ENCODE measurements at regions not wholly inside any gene's neighbourhood (a gene's known extent, or its start where the extent isn't known, plus 50 kb on each side); places are given as distances from the start of the nearest gene placed in this dataset.
"Not testable (repeated sequence)": the region's sequence is repeated elsewhere in the genome, so short reads cannot be mapped to it uniquely, and the experiment has no call there.

DNA sequence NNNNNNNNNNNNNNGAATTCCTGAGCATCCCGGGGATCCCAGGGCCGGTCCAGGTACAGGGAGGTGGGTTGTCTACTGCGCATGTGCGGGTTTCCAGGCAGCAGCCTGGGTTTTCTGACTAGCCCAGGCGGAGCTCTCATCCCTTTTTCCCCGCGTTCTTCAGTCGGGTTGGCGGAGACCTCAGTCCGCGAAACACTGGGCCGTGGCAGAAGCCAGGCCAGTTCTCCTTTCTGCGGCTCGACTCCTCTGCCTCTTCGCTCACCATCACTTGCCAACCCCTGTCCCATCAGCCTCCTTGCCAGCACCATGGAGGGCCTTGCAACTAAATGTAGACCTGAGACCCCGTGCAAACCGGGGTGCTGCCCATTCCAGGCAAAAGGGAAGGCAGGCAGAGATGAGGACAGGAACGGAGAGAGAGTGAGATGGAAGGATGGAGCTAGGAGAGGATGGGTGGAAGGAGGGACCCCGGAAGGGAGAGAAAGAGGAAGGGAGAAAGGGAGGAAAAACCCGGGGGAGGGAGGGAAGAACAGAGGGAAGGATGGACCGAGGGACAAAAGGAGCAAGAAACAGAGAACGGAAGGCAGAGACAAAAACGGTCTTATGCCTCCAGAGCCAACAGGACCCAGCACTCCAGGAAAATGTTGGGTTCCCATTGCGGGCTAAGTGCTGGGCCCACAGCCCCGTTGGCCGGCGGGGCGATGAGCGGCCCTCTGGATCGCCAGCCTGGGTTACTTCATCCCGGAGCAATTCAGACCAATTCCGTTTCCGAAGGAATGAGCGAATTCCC is 445.4 kb upstream of the DEFB115 start:
- CTCF ChIA-PET = no interaction called here
- intact Hi-C loops (cut with DNase I, micrococcal nuclease) = no loop called here
- peak; percentile 29 for DNase-seq
- Mint-ChIP-seq H3K36me3 (ENCODE audit: low read depth) (peaks cover 3% of the 10 kb centered on the region), H3K27me3 (peaks cover 2% of the 10 kb centered on the region), H3K4me1 (no peaks in the 10 kb centered on the region), H3K27ac (no peak overlapping the region), H3K9me3 (ENCODE audit: low read depth) (peaks cover 14% of the 10 kb centered on the region), H3K4me3 (no peak overlapping the region)
- POLR2A ChIA-PET = no interaction called here
- ATAC-seq = no peak

- Mint-ChIP-seq H3K9me3 (ENCODE audit: low read depth) (peaks cover 14% of the 10 kb centered on the region), H3K36me3 (ENCODE audit: low read depth) (peaks cover 3% of the 10 kb centered on the region), H3K27ac (no peak overlapping the region), H3K4me1 (no peaks in the 10 kb centered on the region), H3K27me3 (peaks cover 2% of the 10 kb centered on the region), H3K4me3 (no peak overlapping the region)
- intact Hi-C loops (cut with DNase I, micrococcal nuclease) = no loop called here
- ChIA-PET CTCF (no interaction called here), POLR2A (no interaction called here)
- ATAC-seq (no peak), DNase-seq (no peak)
Observed at GRCh38 chr20:30812739-30813411, 444.6 kb upstream of the DEFB115 start.

- DNase-seq; H3K27me3 Mint-ChIP-seq; H3K27ac Mint-ChIP-seq; ATAC-seq; intact Hi-C loops (cut with DNase I, micrococcal nuclease); H3K4me3 Mint-ChIP-seq; POLR2A ChIA-PET; H3K4me1 Mint-ChIP-seq; H3K36me3 Mint-ChIP-seq (ENCODE audit: low read depth); CTCF ChIA-PET: not testable (repeated sequence)
- H3K9me3 Mint-ChIP-seq (ENCODE audit: low read depth) = peaks cover 14% of the 10 kb centered on the region
Observed at GRCh38 chr20:30813412-30814311, 443.8 kb upstream of the DEFB115 start.

GRCh38 chr20:30814312-30814639 is 443.2 kb upstream of the DEFB115 start:
- ATAC-seq, H3K27me3 Mint-ChIP-seq: not testable (repeated sequence)

DNA sequence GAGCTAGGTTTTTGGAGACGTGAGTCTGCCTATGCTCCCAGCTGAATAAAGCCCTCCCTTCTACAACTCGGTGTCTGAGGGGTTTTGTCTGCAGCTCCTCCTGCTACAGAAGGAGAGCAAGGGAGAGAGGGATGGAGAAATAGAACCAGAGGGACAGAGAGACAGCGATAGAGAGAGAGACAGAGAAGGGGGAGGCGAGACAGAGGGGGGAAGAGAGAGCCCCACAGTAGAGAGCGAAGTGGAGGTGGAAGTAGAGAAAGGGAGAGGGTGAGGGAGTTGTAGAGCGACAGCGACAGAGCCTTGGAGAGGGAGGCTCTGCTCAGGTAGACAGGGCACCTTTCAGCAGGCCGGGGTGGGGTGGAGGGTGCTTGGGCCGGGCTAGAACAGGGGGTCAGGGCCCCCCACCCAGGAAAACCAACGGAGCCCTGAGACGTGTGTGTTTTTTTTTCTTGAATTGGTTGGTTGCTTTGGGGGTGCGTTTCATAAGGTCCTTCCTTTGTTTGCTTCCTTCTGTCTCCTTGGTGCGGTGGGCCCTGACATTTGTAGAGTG is 442.4 kb upstream of the DEFB115 start:
- POLR2A ChIA-PET; CTCF ChIA-PET; H3K4me3 Mint-ChIP-seq; H3K4me1 Mint-ChIP-seq; DNase-seq; H3K27ac Mint-ChIP-seq; H3K27me3 Mint-ChIP-seq; ATAC-seq; H3K36me3 Mint-ChIP-seq (ENCODE audit: low read depth); intact Hi-C loops (cut with DNase I, micrococcal nuclease): not testable (repeated sequence)
- H3K9me3 Mint-ChIP-seq (ENCODE audit: low read depth) = peaks cover 14% of the 10 kb centered on the region

More at GRCh38 chr20:30814312-30814639, 443.2 kb upstream of the DEFB115 start:
- CTCF ChIA-PET; H3K4me1 Mint-ChIP-seq; H3K27ac Mint-ChIP-seq; H3K4me3 Mint-ChIP-seq; POLR2A ChIA-PET; intact Hi-C loops (cut with DNase I, micrococcal nuclease); DNase-seq; H3K36me3 Mint-ChIP-seq (ENCODE audit: low read depth): not testable (repeated sequence)
- H3K9me3 Mint-ChIP-seq (ENCODE audit: low read depth) = peaks cover 14% of the 10 kb centered on the region

DNA sequence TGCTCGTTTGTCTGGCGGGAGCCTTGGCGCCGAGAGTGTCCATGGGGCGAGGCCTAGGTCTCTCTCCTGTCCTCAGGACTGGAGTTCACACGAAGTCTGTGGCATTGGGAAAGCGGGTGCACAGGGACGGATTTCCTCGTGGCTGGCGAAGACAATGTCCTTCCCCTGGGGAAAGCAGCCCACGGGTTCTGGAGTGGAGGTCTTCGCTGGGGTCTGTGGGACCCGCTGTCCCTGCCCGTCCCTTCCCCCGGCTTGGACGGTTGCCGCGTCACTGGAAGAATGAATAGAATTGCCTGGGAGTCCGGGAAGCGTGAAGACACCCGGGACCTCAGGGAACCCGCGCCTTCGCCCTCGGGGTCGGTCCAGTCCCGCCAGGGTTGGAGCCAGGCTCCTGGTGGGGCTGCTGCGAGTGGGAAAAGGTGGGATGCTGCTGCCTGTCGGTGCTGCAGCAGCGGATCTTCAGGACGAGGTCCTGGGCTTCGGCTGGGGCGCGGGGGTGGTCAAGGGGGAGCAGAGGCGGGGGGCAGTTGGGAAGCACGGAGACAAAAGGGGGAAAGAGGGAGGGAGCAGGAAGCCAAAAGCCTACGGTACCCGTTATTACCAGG is 441.8 kb upstream of the DEFB115 start:
- Mint-ChIP-seq H3K4me3 (no peak overlapping the region), H3K36me3 (ENCODE audit: low read depth) (peaks cover 3% of the 10 kb centered on the region), H3K27ac (no peak overlapping the region), H3K27me3 (peaks cover 2% of the 10 kb centered on the region), H3K4me1 (no peaks in the 10 kb centered on the region), H3K9me3 (ENCODE audit: low read depth) (peaks cover 14% of the 10 kb centered on the region)
- POLR2A ChIA-PET = no interaction called here
- no peak for DNase-seq
- CTCF ChIA-PET = no interaction called here
- no peak for ATAC-seq
- intact Hi-C loops (cut with DNase I, micrococcal nuclease) = no loop called here

DNA sequence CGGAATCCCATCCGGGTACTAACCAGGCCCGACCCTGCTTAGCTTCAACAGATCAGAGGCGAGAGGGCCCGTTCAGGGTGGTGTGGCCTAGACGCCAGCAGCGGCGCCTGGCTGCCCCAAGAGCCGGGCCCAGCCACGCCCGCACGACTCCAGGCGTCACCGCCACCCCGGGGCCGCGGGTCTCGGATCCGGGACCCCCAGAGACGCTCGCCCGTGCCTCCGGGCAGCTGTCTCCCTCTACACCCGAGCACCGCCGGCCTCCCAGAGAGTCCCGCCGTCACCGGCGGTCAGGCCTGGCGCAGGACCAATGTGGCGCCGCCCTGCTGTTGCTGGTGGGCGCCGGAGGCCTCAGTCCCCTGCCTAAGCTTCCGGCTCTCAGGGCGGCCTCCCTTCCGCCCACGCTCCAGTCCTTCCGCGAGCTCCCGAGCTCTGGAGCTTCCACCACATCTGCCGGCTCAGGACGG is 441.2 kb upstream of the DEFB115 start:
- no peaks in the 10 kb centered on the region for H3K4me1 Mint-ChIP-seq
- POLR2A ChIA-PET = no interaction called here
- peaks cover 3% of the 10 kb centered on the region for H3K36me3 Mint-ChIP-seq (ENCODE audit: low read depth)
- DNase-seq = no peak
- H3K4me3 Mint-ChIP-seq = no peak overlapping the region
- intact Hi-C loops (cut with DNase I, micrococcal nuclease) = no loop called here
- peaks cover 2% of the 10 kb centered on the region for H3K27me3 Mint-ChIP-seq
- ATAC-seq = no peak
- CTCF ChIA-PET = no interaction called here
- peaks cover 14% of the 10 kb centered on the region for H3K9me3 Mint-ChIP-seq (ENCODE audit: low read depth)
- H3K27ac Mint-ChIP-seq = no peak overlapping the region

GRCh38 chr20:30821615-30822014 is 435.8 kb upstream of the DEFB115 start:
- H3K4me1 Mint-ChIP-seq; H3K27ac Mint-ChIP-seq; H3K27me3 Mint-ChIP-seq; ATAC-seq; H3K36me3 Mint-ChIP-seq (ENCODE audit: low read depth); DNase-seq; intact Hi-C loops (cut with DNase I, micrococcal nuclease); POLR2A ChIA-PET; CTCF ChIA-PET; H3K9me3 Mint-ChIP-seq (ENCODE audit: low read depth); H3K4me3 Mint-ChIP-seq: not testable (repeated sequence)

DNA sequence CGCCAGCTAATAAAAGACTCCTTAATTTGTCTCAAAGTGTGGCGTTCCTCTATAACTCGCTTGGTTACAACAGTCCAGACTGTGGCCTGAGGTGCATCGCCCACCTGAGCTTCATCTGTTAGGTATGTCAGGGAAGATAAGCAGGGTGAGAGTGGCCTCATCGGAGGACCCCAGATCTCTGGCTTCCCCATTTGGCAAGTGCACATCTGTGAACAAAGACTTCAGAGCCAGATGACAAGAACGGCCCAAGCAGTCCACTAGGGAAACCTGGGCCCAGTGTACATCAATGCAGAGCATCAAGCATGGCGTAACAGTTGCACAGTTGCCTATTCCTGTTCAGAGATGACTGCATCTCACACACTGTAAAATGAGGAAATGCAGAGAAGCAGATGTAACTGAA is 432.8 kb upstream of the DEFB115 start:
- H3K4me3 Mint-ChIP-seq; H3K27me3 Mint-ChIP-seq; CTCF ChIA-PET; ATAC-seq; intact Hi-C loops (cut with DNase I, micrococcal nuclease); H3K36me3 Mint-ChIP-seq (ENCODE audit: low read depth); POLR2A ChIA-PET; H3K4me1 Mint-ChIP-seq; H3K27ac Mint-ChIP-seq; DNase-seq: not testable (repeated sequence)
- H3K9me3 Mint-ChIP-seq (ENCODE audit: low read depth) = peaks cover 12% of the 10 kb centered on the region

DNA sequence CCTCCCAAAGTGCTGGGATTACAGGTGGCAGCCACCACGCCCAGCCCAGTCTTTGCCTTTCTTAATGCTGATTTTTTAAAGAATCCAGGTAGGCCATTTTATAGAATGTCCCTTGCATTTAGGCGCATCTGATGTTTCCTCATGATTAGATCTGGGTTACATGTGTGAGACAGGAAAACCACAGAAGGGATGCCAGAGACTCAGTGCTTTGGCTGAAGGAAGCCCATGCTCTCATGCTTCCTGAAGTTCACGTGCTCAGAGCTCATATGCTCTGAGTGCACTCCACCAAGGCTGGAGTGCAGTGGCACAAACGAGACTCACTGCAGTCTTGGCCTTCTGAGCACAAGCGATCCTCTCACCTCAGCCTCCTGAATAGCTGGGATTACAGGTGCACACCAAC is 411.5 kb upstream of the DEFB115 start:
- DNase-seq; H3K27me3 Mint-ChIP-seq; H3K27ac Mint-ChIP-seq; intact Hi-C loops (cut with DNase I, micrococcal nuclease); H3K36me3 Mint-ChIP-seq (ENCODE audit: low read depth); ATAC-seq; CTCF ChIA-PET; H3K4me3 Mint-ChIP-seq; POLR2A ChIA-PET; H3K4me1 Mint-ChIP-seq: not testable (repeated sequence)
- peaks cover 21% of the 10 kb centered on the region for H3K9me3 Mint-ChIP-seq (ENCODE audit: low read depth)

DNA sequence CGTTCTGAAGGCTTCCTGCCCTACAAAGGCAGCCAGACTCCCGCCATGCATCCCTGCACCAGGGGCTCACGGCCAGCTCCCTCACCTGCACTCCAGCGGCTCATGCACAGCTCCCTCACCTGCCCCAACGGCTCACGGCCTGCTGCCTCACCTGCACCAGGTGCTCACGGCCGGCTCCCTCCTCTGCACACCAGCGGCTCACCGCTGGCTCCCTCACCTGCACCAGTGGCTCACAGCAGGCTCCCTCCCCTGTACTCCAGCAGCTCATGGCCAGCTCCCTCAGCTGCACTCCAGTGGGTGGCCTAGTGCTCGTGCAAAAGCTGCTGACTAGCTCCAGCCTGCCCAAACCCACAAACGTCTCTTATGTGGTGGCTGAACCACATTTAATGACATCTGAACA is 389.2 kb upstream of the DEFB115 start:
- H3K9me3 Mint-ChIP-seq (ENCODE audit: low read depth) = peaks cover 20% of the 10 kb centered on the region
- H3K27ac Mint-ChIP-seq; ATAC-seq; H3K4me1 Mint-ChIP-seq; H3K36me3 Mint-ChIP-seq (ENCODE audit: low read depth); intact Hi-C loops (cut with DNase I, micrococcal nuclease); H3K27me3 Mint-ChIP-seq; H3K4me3 Mint-ChIP-seq; CTCF ChIA-PET; DNase-seq; POLR2A ChIA-PET: not testable (repeated sequence)

All from activated CD4-positive, alpha-beta T cell treated with anti-CD3 and anti-CD28 coated beads for 36 hours (primary cell).